Muscle layer of duodenum (tissue), 2 donors: ENCODE measurements at regions not wholly inside any gene's neighbourhood (a gene's known extent, or its start where the extent isn't known, plus 50 kb on each side); places are given as distances from the start of the nearest gene placed in this dataset.

Experiments used
- H3K27ac ChIP-seq: one replicate; pipeline ENCODE4 v1.7.0; 2013; ENCODE audit warnings: mild to moderate bottlenecking, low read length
- H3K27me3 ChIP-seq: one replicate; pipeline ENCODE4 v1.7.0; 2013; ENCODE audit warnings: low read depth, mild to moderate bottlenecking, control low read depth, low read length
- H3K36me3 ChIP-seq, 2 donors: one replicate each; pipeline ENCODE4 v1.7.0; 2013; ENCODE audit warnings: low read length in 2 of 2, control low read depth in 1 of 2, mild to moderate bottlenecking in 1 of 2; ENCODE audit not compliant: insufficient read depth in 2 of 2, control insufficient read depth in 1 of 2
- H3K4me1 ChIP-seq, 2 donors: one replicate each; pipeline ENCODE4 v1.7.0; 2013; ENCODE audit warnings: low read length in 2 of 2, mild to moderate bottlenecking in 2 of 2, control low read depth in 1 of 2, moderate library complexity in 1 of 2; ENCODE audit not compliant: insufficient read depth in 2 of 2, control insufficient read depth in 1 of 2
- H3K4me3 ChIP-seq, 2 donors: one replicate each; pipeline ENCODE4 v1.7.0; 2013; ENCODE audit warnings: low read length in 2 of 2, low read depth in 1 of 2, mild to moderate bottlenecking in 1 of 2
- H3K9me3 ChIP-seq, 2 donors: one replicate each; pipeline ENCODE4 v1.7.0; 2013; ENCODE audit warnings: low read length in 2 of 2, control low read depth in 1 of 2, mild to moderate bottlenecking in 1 of 2; ENCODE audit not compliant: control insufficient read depth in 1 of 2
- donor health status: healthy.

GRCh38 chr5:61245936-61246335, 83.7 kb upstream of the SMIM15 start:
- Histone ChIP-seq H3K27me3 (no peaks in the 10 kb centered on the region), H3K36me3 (no peaks in the 10 kb centered on the region), H3K4me3 (no peak overlapping the region), H3K9me3 (peaks cover 0 to 7% of the 10 kb centered on the region in 2 donors), H3K27ac (no peak overlapping the region), H3K4me1 (no peaks in the 10 kb centered on the region)

- Histone ChIP-seq H3K27ac (no peak overlapping the region), H3K36me3 (no peaks in the 10 kb centered on the region), H3K4me3 (no peak overlapping the region), H3K4me1 (no peaks in the 10 kb centered on the region), H3K9me3 (peaks cover 0 to 7% of the 10 kb centered on the region in 2 donors), H3K27me3 (no peaks in the 10 kb centered on the region)
These were observed 84.6 kb upstream of the SMIM15 start for GRCh38 chr5:61246768-61247307.

GRCh38 chr5:61251874-61252642, 80.0 kb upstream of the ZSWIM6 start:
- no peaks in the 10 kb centered on the region for H3K27me3 ChIP-seq
- H3K9me3 ChIP-seq, result peaks cover 0 to 7% of the 10 kb centered on the region in 2 donors
- H3K4me1 ChIP-seq, result peaks cover 5% of the 10 kb centered on the region in 2 donors
- H3K4me3 ChIP-seq, result no peak overlapping the region
- H3K27ac ChIP-seq, result no peak overlapping the region
- H3K36me3 ChIP-seq, result no peaks in the 10 kb centered on the region

- H3K4me3 ChIP-seq, result no peak overlapping the region
- no peak overlapping the region for H3K27ac ChIP-seq
- H3K4me1 ChIP-seq, result peaks cover 5% of the 10 kb centered on the region in 2 donors
- no peaks in the 10 kb centered on the region for H3K36me3 ChIP-seq
- H3K27me3 ChIP-seq, result no peaks in the 10 kb centered on the region
- H3K9me3 ChIP-seq, result peaks cover 0 to 7% of the 10 kb centered on the region in 2 donors
These were observed 79.5 kb upstream of the ZSWIM6 start for GRCh38 chr5:61252643-61252925.

- H3K36me3 ChIP-seq, result no peaks in the 10 kb centered on the region
- H3K27me3 ChIP-seq, result no peaks in the 10 kb centered on the region
- peaks cover 0 to 7% of the 10 kb centered on the region in 2 donors for H3K9me3 ChIP-seq
- no peak overlapping the region for H3K4me3 ChIP-seq
- peaks cover 5% of the 10 kb centered on the region in 2 donors for H3K4me1 ChIP-seq
- H3K27ac ChIP-seq, result no peak overlapping the region
These were observed 78.5 kb upstream of the ZSWIM6 start for GRCh38 chr5:61253547-61253946.

GRCh38 chr5:61254969-61255555, 77.0 kb upstream of the ZSWIM6 start:
- H3K36me3 ChIP-seq, result no peaks in the 10 kb centered on the region
- H3K4me1 ChIP-seq, result peaks cover 5% of the 10 kb centered on the region in 2 donors
- no peak overlapping the region for H3K4me3 ChIP-seq
- no peaks in the 10 kb centered on the region for H3K27me3 ChIP-seq
- H3K27ac ChIP-seq, result no peak overlapping the region
- H3K9me3 ChIP-seq, result peaks cover 0 to 2% of the 10 kb centered on the region in 2 donors

- Histone ChIP-seq H3K27ac (no peak overlapping the region), H3K36me3 (no peaks in the 10 kb centered on the region), H3K9me3 (no peaks in the 10 kb centered on the region), H3K4me3 (no peak overlapping the region), H3K27me3 (no peaks in the 10 kb centered on the region), H3K4me1 (peaks cover 5% of the 10 kb centered on the region in 2 donors)
These were observed 75.6 kb upstream of the ZSWIM6 start for GRCh38 chr5:61256474-61256873.

- no peaks in the 10 kb centered on the region for H3K27me3 ChIP-seq
- no peak overlapping the region for H3K27ac ChIP-seq
- H3K4me3 ChIP-seq, result no peak overlapping the region
- H3K36me3 ChIP-seq, result no peaks in the 10 kb centered on the region
- no peaks in the 10 kb centered on the region for H3K9me3 ChIP-seq
- peaks cover 5% of the 10 kb centered on the region in 2 donors for H3K4me1 ChIP-seq
These were observed 74.6 kb upstream of the ZSWIM6 start for GRCh38 chr5:61257421-61257820.

GRCh38 chr5:61261136-61261535, 70.9 kb upstream of the ZSWIM6 start:
- Histone ChIP-seq H3K9me3 (no peaks in the 10 kb centered on the region), H3K27ac (no peak overlapping the region), H3K4me1 (peaks cover 4 to 12% of the 10 kb centered on the region in 2 donors), H3K4me3 (no peak overlapping the region), H3K27me3 (no peaks in the 10 kb centered on the region), H3K36me3 (no peaks in the 10 kb centered on the region)

GRCh38 chr5:61262080-61262479, 70.0 kb upstream of the ZSWIM6 start:
- Histone ChIP-seq H3K4me3 (no peak overlapping the region), H3K27ac (no peak overlapping the region), H3K36me3 (no peaks in the 10 kb centered on the region), H3K9me3 (no peaks in the 10 kb centered on the region), H3K4me1 (peaks cover 0 to 7% of the 10 kb centered on the region in 2 donors), H3K27me3 (no peaks in the 10 kb centered on the region)

- no peak overlapping the region for H3K27ac ChIP-seq
These were observed 69.0 kb upstream of the ZSWIM6 start for GRCh38 chr5:61263072-61263471.

More at GRCh38 chr5:61263072-61263471, 69.0 kb upstream of the ZSWIM6 start:
- H3K27me3 ChIP-seq, result no peaks in the 10 kb centered on the region
- peaks cover 0 to 7% of the 10 kb centered on the region in 2 donors for H3K4me1 ChIP-seq
- H3K9me3 ChIP-seq, result no peaks in the 10 kb centered on the region
- H3K36me3 ChIP-seq, result no peaks in the 10 kb centered on the region
- H3K4me3 ChIP-seq, result no peak overlapping the region
